ENCODE measurements at regions not wholly inside any gene's neighbourhood (a gene's known extent, or its start where the extent isn't known, plus 50 kb on each side); places are given as distances from the start of the nearest gene placed in this dataset.

DNA sequence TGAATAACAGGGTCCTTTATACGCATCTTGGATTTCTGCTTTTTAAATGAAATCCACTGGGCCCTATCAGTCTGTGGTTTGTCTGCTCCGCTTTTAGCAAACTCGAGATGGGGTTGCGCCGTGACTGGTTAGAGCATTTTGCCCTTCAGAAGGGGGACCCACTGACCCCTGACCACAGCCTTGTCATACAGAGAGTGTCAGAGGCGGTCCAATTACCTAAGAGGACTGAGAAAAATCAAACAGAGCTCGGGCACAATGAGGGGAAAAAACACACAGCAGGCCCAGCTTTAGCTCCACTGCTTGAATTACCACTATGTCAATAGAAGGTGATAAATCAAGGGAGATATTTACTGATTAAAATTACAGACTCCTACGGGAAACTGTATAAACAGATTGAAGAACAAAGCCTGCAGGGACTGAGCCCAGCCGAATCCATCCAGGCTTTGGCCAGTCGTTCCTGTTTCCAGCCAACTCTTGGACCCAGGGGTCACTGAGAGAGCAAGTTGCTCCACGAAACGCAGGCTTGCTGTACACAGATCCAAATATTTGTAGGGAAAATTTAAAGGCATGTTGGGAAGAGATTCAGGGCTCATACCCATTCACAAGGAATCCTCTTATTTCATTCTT, 131.9 kb upstream of the ZFHX3 start:
- TF ChIP-seq, protein P1, sequence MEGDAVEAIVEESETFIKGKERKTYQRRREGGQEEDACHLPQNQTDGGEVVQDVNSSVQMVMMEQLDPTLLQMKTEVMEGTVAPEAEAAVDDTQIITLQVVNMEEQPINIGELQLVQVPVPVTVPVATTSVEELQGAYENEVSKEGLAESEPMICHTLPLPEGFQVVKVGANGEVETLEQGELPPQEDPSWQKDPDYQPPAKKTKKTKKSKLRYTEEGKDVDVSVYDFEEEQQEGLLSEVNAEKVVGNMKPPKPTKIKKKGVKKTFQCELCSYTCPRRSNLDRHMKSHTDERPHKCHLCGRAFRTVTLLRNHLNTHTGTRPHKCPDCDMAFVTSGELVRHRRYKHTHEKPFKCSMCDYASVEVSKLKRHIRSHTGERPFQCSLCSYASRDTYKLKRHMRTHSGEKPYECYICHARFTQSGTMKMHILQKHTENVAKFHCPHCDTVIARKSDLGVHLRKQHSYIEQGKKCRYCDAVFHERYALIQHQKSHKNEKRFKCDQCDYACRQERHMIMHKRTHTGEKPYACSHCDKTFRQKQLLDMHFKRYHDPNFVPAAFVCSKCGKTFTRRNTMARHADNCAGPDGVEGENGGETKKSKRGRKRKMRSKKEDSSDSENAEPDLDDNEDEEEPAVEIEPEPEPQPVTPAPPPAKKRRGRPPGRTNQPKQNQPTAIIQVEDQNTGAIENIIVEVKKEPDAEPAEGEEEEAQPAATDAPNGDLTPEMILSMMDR (IDR thresholded peaks at IDR 0.05) = no peak
- no peak for TF ChIP-seq POLR2A (IDR thresholded peaks at IDR 0.05)
